IMR-90 (cell line): ENCODE measurements at regions not wholly inside any gene's neighbourhood (a gene's known extent, or its start where the extent isn't known, plus 50 kb on each side); places are given as distances from the start of the nearest gene placed in this dataset.

Experiments used
- BHLHE40 ChIP-seq: fragments of 150-350 bp; IDR thresholded peaks from 2 replicates; pipeline ENCODE4 v1.6.1; 2016; ENCODE audit warnings: mild to moderate bottlenecking, low read depth, low read length
- FOS ChIP-seq: fragments of 150-350 bp; IDR thresholded peaks from 2 replicates; pipeline ENCODE4 v1.6.1; 2016; ENCODE audit warnings: low read depth, low read length
- MAZ ChIP-seq: IDR thresholded peaks from 2 replicates; pipeline ENCODE4 v1.6.1; 2012; ENCODE audit warnings: low read depth, mild to moderate bottlenecking, low read length, improper control_type of control experiment, moderate library complexity, borderline replicate concordance
- POLR2A ChIP-seq: IDR thresholded peaks from 2 replicates; pipeline ENCODE4 v1.6.1; 2012; ENCODE audit warnings: mild to moderate bottlenecking, low read depth, low read length
- RAD21 ChIP-seq: IDR thresholded peaks from 2 replicates; pipeline ENCODE4 v1.6.1; 2012; ENCODE audit warnings: low read length, improper control_type of control experiment
- SMC3 ChIP-seq: fragments of 150-350 bp; IDR thresholded peaks from 2 replicates; pipeline ENCODE4 v1.6.1; 2016; ENCODE audit warnings: low read depth, mild to moderate bottlenecking, antibody characterized with exemption, low read length, moderate library complexity
- TF ChIP-seq, protein P1 (sequence below): conservative IDR thresholded peaks from 2 replicates; pipeline ENCODE4 v1.5.1; 2012; ENCODE audit warnings: mild to moderate bottlenecking, low read depth, low read length, improper control_type of control experiment
- TF ChIP-seq, protein P2 (sequence below): fragments of 150-350 bp; IDR thresholded peaks from 2 replicates; pipeline ENCODE4 v1.6.1; 2017; ENCODE audit warnings: mild to moderate bottlenecking, antibody characterized with exemption, low read length, low read depth

DNA sequence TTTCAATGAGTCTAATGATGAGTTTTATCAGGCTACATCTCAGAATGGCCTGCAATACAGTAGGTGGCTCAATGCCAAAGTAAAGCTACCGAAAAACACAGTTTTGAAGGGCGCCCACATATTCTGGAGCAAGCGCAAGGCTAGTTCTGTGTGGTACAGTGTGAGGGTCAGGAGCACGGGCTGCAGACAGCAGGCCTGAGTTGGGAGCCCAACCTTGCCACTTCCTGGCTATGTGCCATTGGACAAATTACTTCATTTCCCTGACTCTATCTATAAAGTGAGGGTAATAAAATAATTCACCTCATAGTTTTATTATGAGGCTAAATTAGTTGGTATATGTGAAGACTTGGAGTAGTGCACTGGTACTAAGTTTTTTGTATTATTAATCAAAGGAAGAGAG, 150.7 kb downstream of the OPN5 start:
- TF ChIP-seq RAD21 (no peak), POLR2A (no peak), MAZ (no peak), BHLHE40 (no peak), FOS (no peak), SMC3 (no peak)
- TF ChIP-seq, protein P1, sequence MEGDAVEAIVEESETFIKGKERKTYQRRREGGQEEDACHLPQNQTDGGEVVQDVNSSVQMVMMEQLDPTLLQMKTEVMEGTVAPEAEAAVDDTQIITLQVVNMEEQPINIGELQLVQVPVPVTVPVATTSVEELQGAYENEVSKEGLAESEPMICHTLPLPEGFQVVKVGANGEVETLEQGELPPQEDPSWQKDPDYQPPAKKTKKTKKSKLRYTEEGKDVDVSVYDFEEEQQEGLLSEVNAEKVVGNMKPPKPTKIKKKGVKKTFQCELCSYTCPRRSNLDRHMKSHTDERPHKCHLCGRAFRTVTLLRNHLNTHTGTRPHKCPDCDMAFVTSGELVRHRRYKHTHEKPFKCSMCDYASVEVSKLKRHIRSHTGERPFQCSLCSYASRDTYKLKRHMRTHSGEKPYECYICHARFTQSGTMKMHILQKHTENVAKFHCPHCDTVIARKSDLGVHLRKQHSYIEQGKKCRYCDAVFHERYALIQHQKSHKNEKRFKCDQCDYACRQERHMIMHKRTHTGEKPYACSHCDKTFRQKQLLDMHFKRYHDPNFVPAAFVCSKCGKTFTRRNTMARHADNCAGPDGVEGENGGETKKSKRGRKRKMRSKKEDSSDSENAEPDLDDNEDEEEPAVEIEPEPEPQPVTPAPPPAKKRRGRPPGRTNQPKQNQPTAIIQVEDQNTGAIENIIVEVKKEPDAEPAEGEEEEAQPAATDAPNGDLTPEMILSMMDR, result no peak
- TF ChIP-seq, protein P2, sequence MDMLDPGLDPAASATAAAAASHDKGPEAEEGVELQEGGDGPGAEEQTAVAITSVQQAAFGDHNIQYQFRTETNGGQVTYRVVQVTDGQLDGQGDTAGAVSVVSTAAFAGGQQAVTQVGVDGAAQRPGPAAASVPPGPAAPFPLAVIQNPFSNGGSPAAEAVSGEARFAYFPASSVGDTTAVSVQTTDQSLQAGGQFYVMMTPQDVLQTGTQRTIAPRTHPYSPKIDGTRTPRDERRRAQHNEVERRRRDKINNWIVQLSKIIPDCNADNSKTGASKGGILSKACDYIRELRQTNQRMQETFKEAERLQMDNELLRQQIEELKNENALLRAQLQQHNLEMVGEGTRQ, result no peak
